GM13976 (cell line): ENCODE measurements at regions not wholly inside any gene's neighbourhood (a gene's known extent, or its start where the extent isn't known, plus 50 kb on each side); places are given as distances from the start of the nearest gene placed in this dataset.

Experiments used
- DNase-seq: peaks from one replicate; pipeline ENCODE4 v3.0.0; 2012; ENCODE audit warnings: low spot score
- in situ Hi-C: fragments of 300-500 bp; cut with MboI; formaldehyde crosslinking; loops from one replicate; pipeline ENCODE4 v1.12.0; 2022; ENCODE audit warnings: low sequenced_read_pairs, mixed read lengths, inconsistent platforms; ENCODE audit not compliant: unreplicated experiment
- TF ChIP-seq, protein P1 (sequence below): IDR thresholded peaks from 2 replicates; pipeline ENCODE4 v1.5.1; 2012; ENCODE audit warnings: borderline replicate concordance, mild to moderate bottlenecking; ENCODE audit not compliant: insufficient read depth; ENCODE audit errors: extremely low read depth, missing control alignments, control extremely low read depth

GRCh38 chr1:214155987-214156625 is 124.9 kb upstream of the SMYD2 start:
- no peak for DNase-seq
- TF ChIP-seq, protein P1, sequence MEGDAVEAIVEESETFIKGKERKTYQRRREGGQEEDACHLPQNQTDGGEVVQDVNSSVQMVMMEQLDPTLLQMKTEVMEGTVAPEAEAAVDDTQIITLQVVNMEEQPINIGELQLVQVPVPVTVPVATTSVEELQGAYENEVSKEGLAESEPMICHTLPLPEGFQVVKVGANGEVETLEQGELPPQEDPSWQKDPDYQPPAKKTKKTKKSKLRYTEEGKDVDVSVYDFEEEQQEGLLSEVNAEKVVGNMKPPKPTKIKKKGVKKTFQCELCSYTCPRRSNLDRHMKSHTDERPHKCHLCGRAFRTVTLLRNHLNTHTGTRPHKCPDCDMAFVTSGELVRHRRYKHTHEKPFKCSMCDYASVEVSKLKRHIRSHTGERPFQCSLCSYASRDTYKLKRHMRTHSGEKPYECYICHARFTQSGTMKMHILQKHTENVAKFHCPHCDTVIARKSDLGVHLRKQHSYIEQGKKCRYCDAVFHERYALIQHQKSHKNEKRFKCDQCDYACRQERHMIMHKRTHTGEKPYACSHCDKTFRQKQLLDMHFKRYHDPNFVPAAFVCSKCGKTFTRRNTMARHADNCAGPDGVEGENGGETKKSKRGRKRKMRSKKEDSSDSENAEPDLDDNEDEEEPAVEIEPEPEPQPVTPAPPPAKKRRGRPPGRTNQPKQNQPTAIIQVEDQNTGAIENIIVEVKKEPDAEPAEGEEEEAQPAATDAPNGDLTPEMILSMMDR = no peak
- in situ Hi-C loops = no loop called here

DNA sequence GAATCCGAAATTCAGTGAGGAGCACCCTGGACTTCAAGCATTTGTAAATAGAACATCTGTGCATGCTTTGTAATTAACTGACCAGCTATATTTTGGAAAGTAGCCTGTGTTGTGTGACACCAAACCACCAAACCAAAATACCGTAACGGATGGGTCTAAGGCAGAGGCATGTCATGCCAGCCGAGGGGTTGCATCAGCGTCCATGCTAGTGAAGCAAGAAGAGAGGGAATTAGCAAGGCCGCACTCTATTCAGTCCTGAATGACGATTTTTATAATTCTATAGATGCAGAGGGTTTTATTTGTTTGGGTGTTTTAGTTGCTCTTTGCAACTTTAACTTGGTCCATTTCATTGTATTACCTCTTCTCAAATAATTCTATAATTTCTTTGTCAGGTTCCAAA is 116.8 kb upstream of the SMYD2 start:
- DNase-seq = no peak
- in situ Hi-C loops = no loop called here
- TF ChIP-seq, protein P1 = no peak

DNA sequence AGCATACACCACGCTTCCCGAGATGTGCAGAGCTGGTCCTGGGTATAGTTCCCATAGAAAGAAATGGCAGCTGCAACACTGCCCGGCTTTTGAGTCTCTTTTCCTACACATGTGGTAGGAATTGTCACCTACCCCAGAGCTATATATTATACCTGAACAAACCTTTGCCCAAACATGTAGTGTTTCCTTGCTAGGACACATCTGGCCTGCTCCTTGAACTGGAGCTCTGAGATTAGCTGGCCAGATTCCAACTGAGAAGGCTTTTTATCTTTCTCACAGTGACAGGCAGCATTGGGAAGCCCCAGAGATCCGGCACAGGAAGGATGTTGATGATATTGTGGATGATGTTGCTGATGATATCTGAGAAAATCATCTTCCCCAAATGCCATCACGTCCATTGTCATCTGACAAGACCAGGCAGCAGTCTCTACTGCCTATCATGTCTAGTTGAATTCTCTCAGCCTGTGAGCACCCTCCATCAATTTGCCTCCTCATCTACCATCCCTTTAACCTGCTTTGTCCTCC is 115.0 kb upstream of the SMYD2 start:
- TF ChIP-seq, protein P1 = no peak
- DNase-seq = no peak
- in situ Hi-C loops = no loop called here

- no peak for DNase-seq
- TF ChIP-seq, protein P1 = no peak
- in situ Hi-C loops = no loop called here
Observed at GRCh38 chr1:214174508-214175199, 106.3 kb upstream of the SMYD2 start.

GRCh38 chr1:214178102-214178501 is 102.9 kb upstream of the SMYD2 start:
- no peak for DNase-seq

GRCh38 chr1:214184992-214185391 is 96.0 kb upstream of the SMYD2 start:
- TF ChIP-seq, protein P1 = no peak
- no peak for DNase-seq
- in situ Hi-C loops = no loop called here

More at GRCh38 chr1:214178102-214178501, 102.9 kb upstream of the SMYD2 start:
- TF ChIP-seq, protein P1 = no peak
- in situ Hi-C loops = no loop called here
